ENCODE measurements at regions not wholly inside any gene's neighbourhood (a gene's known extent, or its start where the extent isn't known, plus 50 kb on each side); places are given as distances from the start of the nearest gene placed in this dataset.

DNA sequence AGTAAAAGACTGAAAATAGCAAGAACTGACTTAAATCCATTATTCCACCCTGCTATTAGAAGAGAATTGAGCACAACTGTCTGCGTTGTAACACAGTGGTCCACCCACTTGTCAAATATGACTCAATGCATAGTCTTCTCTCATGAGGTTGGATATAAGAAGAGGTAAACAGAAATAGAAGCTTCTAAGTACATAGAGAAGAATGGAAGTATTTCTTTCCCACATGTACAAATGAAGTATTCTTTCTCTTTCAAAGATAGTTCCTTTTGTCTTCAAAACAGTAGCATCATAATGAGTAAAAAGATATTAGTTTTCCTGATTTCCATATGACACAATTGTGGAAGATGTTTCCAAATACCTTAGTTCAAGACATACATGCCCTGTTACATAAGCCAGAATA lies 348.6 kb upstream of the CCDC54 start:
- TF ChIP-seq SUZ12 (IDR thresholded peaks at IDR 0.05; ENCODE audit: extremely low read depth, insufficient read depth, insufficient read length) (no peak), YY1 (IDR thresholded peaks at IDR 0.05; ENCODE audit: insufficient read depth, insufficient read length) (no peak), ZNF274 (IDR thresholded peaks at IDR 0.05; ENCODE audit: low read depth, low read length) (no peak)
